LoVo (cell line): ENCODE measurements at regions not wholly inside any gene's neighbourhood (a gene's known extent, or its start where the extent isn't known, plus 50 kb on each side); places are given as distances from the start of the nearest gene placed in this dataset.
"Not testable (repeated sequence)": the region's sequence is repeated elsewhere in the genome, so short reads cannot be mapped to it uniquely, and the experiment has no call there.

ENCODE experiments used
- DNase-seq: peaks from one replicate; pipeline ENCODE4 v3.0.0-alpha.2; 2016; ENCODE audit warnings: low spot score

DNA sequence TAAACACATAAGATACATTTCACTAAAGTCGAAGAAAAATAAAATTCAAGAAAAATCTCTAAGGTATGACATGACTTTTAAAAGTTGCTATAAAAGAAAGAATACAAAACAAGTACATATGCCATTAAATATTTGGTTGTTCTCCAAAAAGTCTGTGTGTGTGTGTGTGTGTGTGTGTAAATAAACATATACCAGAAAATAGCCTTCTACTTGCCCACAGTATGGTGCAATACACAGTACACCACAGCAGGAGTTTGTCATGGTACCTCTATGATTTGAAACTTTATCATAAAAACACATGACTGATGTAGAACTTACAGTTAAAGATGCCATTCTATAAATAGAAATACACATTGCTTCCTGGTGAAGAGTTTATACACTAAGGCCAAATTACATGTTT lies 692.7 kb upstream of the MGAT4C start:
- no peak for DNase-seq

DNA sequence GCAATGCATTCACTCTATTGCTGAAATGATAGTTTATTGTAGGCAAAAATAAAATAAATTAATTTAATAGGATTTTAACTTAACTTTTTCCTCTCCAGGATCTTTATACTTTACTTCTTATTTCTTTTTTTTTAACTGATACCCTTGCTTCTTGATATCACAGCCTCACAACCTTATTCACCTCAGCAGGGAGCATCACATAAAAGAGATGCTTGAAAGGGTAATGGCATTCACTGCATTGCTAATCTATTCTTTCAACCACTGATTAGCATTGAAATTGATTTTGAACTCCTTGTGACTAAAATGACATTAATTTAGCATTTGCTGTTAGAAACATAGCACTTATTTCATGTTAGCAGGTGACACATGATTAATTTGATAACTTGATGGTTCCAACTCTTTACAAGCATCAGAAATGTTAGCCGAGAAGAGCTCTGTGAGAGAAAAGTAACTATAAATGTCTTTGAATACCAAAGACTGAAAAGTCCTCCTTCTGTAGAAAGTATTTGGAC lies 689.5 kb upstream of the MGAT4C start:
- DNase-seq = no peak

DNA sequence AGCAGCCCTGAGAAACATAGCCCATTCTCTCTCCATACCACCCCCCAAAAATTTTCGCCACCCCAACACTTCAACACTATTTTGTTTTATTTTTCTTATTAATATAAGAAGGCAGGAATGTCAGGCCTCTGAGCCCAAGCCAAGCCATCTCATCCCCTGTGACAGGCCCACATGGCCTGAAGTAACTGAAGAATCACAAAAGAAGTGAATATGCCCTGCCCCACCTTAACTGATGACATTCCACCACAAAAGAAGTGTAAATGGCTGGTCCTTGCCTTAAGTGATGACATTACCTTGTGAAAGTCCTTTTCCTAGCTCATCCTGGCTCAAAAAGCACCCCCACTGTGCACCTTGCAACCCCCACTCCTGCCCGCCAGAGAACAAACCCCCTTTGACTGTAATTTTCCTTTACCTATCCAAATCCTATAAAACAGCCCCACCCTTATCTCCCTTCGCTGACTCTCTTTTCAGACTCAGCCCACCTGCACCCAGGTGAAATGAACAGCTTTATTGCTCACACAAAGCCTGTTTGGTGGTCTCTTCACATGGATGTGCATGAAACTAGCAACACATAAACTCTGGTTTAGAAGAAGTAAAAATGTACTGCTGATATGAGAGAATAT lies 688.1 kb upstream of the MGAT4C start:
- not testable (repeated sequence) for DNase-seq

DNA sequence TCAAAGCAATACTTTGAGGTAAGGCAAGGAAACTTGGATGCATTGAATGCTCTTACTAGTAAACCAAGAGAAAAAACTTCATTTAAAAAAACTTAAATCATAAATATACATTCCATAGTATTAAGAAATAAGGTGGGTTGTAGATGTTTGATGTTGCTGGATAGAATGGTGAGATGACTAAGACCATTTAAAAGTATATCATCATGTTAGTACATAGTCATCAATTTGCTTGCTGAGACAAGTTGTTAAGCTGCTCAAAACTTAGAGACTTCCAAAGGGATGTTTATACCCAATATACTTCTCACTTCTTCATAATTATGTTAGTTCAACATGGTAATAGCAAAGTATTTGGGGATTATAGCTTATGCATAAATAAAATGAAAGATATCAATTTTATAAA lies 675.5 kb upstream of the MGAT4C start:
- DNase-seq = no peak

DNA sequence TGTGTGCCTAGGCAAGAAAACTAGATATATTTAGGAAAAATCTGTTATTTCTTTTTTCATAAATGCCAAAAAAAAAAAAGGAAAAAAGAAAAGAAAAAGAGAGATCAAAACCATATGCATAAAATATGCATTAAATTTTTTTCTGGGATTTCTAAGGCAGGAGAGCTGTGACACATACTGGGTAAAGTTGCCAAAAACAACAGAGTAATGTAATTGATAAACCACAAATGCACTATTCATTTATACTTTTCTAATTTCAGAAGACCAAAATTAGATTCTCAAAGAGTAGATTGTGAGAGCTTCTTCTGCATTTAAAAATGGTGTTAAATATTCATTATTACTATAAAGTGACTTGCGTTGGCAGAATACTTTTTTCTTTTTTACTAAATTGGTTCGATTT lies 673.8 kb upstream of the MGAT4C start:
- DNase-seq = no peak

DNA sequence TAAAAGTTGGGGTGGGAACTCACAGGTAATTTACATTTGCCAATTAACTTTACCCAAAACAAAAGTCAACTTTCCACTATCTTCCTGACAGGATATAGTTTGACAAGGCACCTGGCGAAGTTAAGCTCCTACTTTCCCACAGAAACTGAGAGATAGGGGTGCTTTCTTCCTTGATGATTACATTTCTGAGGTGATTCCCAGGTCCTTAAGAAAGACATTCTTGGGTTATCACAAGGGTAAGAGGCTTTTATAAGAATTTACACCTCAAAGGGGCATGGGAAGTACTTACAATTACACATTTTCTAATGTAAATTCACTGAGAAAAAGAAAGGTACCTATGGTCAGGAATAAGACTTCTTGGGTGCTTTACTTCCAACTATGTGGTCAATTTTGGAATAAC lies 660.9 kb upstream of the MGAT4C start:
- DNase-seq = no peak

DNA sequence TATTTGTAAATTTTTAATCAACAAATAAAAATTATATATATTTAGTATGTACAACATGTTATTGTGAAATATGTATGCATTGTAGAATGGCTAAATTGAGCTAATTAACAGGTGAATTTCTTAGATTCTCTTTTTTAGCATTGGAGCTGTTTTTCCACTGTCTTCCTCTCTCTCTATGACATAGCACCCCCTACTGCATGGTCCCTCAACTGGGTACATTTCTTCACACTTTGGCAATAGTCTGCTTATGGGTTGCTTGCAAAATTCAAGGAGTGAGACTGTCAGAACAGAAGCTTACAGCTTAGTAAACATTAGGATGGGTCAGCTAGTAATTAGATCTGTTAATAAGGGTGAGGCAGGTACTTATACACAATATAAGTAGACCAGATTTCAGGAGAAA lies 658.5 kb upstream of the MGAT4C start:
- DNase-seq = no peak

DNA sequence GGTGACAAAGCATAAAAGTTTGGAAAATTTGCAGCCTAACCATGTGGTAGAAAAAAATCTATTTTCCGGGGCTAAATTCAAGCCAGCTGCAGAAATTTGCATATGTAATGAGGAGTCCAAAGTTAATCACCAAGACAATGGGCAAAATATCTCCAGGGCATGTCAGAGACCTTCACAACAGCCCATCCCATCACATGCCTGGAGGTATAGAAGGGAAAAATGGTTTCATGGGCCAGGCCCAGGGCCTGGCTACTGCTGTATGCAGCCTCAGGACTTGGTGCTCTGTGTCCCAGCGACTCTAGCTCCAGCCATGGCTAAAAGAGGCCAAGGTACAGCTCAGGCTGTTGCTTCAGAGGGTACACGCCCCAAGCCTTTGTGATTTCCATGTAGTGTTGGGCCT lies 655.8 kb upstream of the MGAT4C start:
- no peak for DNase-seq

DNA sequence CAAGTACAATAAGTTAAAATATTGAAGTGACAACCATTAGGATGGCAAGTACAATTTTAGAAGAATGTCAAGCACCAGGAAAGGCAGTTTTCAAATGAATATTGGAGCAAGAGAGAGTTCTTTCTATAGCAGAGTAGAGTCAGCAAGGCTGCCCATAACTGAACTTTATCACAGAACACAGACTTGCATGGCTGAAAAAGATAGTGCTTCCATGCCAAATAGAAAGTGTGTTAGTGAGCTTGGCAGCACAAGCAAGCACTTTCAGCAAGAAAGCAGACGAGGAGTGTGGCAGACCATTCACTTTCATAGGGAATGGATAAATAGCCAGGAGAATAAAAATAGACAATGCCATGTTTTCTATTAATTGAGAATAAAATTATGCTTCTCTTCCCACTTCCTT lies 647.0 kb upstream of the MGAT4C start:
- DNase-seq = no peak

DNA sequence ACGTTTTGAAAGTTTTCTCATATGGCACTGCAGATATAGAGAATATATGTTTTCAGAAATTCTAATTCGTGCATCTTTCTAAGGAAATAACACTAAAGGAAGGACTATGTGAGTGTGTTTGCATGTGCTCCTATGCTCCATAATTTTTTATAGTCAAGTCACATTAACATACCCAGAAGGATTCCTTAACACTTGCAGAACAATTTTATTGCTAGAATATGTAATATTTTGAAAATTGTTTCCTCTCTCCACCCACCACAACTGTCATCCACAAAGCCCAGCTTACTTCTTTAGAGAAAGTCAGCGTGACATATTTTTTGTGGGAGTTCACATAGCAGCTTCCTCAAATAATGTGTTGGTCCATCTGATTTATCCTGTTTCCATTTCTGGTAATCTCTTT lies 604.6 kb upstream of the MGAT4C start:
- DNase-seq = no peak

DNA sequence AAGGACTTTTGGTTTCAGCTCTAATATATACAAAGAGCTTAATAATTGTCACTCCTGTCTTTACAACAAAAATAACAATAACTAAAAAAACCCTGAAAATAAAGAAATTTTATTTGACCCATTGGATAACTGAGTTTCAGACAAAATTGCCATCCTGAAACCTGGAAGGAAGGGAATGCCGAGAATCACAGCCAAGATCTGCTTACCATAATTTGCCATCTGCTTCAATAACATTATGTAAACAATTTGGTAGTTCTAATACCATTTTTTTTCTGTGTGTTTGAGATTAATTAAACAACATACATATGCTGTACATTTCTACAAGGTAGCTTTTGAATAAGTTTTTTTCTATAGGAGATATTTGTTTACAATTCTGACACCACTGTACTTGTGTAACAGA lies 596.3 kb upstream of the MGAT4C start:
- no peak for DNase-seq

DNA sequence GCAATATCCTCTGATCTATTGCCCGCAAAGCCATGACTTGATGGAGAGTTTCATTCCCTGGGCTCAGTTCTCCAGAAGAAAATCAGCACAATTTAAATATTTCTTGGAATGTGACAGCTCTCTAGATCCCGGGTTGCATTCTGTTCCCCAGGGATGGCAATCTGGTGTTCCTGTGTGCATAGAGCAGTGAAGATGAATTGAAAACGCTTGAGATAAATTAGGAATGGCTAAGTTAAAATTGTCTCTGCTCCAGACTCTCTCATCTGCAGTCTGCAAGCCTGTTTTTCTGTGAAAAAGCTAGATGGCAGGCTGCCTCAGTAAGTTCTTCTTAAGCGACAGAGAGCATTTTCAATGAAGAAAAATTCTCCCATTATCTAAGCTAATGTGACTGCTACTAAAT lies 582.5 kb upstream of the MGAT4C start:
- no peak for DNase-seq

DNA sequence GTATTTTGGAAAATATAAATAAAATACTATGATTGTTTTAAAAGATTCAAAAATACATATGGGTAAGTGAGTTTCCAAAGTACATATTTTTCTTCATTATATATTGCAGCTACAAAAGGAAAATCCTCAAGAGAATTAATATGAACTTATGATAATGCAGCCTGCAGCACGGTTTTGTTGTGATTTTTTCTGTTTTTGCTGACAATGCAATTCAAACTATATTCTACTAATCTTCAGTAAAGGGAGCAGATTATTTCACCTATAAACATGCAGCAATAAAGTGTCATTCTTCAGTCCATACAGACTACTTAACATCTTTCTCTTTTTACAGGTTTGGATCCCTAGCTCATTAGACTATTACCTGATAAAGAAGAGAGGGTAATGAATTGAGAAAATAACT lies 582.1 kb upstream of the MGAT4C start:
- no peak for DNase-seq

DNA sequence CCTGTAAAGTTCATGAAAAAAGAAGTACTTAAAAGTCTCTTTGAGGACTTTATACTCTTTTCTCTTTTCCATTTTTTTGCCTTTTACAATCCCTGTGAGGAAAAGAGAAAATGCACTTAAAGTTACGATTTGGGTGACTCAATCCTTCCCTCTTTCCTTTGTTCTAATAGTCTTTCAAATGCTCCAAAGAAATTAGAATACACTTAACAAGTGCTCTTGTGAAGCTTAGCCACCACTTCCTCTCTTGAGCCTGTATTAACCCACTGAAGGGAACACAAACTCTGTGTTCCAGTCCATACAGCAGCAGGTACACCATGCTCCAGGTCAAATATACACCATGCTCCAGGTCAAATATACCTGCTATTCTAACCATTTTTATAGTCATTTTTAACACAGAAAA lies 581.1 kb upstream of the MGAT4C start:
- DNase-seq = no peak

DNA sequence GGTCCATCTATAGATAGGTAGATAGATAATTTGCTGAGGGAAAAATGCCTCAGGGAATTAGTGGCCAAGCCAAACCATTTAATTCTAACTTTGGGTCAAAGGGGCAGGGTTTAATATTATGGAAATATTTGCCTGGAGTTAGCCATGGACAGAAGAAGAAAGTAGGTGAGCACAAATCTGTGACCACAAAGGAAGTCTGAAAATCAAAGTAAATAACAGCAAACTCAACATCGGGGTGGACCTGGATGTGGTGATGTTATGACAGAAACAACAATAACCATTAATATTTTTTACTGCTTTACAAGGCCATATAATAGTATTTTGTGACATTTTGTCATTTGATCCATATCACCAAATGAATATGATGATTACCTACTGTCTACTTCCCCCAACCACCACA lies 578.0 kb upstream of the MGAT4C start:
- no peak for DNase-seq

DNA sequence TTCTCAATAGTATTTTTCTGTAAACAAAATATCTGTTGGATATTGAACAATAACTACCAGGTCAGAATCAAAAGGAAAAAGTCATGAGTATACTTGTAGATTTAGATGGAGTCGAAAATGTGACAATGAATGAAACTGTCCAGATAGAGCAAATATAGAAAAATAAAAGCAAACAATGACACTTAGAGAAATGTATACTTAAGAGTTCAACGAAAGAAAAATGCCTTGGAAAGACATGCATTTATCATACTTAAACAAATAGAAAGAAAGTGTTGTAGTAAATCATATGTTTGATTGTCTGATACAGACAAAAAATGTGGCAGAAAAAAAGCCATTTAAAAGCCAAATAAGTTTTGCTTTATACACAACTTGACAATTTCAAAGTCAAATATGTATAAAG lies 571.2 kb upstream of the MGAT4C start:
- no peak for DNase-seq

DNA sequence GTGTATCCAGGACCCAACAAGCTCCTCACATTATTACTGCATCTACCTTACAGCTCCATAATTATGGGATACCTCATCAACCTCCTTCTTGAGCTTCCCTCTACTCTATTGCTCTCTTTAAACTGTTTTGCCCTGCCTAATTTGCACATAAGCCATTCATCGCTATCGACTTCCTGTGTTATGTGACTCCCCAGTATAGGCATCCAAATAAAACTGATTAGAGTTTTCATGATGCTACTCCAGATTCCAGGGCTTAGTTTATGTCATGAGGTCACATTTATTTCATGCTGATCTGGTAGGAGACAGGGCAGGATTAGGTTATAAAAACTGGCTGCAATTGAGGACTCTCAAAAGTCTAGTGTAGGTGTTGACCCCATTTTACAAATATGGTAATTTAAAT lies 569.9 kb upstream of the MGAT4C start:
- DNase-seq = peak; percentile 16

DNA sequence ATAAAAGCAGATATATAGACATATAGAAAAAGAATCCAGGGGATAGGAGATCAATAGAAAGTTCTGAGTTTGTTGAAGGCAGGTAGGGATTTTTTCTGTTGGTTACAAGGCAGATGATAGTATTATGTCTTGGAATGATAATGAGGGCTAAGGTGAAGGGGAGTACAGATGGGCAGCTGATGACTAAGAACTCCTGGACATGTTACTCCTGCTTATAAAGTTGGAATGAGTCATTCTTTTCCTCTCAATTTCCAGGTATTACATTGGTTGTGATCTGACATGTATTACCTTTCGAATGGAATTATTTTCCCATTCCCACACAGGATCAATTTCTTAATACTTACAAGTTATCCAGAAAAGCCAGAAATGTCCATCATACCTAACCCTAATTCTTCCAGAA lies 545.2 kb upstream of the MGAT4C start:
- DNase-seq = peak; percentile 52

DNA sequence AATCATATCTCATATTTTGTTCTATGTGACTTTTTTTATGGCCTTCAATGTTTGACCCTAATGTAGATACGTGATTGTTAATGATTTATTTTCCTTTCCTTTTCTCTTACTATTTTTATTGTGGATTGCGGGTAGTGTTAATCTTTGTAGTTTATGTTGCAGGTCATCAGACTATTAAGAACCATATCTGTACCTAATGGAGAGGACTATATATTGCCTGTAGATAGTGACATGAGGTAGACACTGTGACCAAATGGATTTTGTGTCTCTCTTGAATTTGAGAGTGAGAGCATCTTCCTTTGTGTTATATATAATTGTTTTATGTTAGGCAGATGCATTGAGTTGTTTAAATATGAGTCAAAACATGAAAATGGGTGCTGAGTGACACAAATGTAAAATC lies 543.4 kb upstream of the MGAT4C start:
- no peak for DNase-seq

DNA sequence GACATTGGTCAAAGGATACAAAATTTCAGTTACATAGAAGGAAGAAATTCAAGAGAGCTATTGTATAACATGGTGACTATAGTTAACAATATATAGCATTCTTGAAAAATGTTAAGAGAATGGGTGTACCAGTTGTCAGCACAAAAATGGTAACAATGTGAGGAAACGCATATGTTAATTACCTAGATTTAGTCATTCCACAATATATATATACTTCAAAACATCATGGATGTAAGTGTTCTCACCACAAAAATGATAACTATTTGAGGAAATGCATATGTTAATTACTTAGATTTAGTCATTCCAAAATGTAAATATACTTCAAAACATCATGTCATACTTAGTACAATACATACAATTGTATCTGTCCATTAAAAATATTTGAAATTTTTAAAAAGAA lies 540.4 kb upstream of the MGAT4C start:
- no peak for DNase-seq

DNA sequence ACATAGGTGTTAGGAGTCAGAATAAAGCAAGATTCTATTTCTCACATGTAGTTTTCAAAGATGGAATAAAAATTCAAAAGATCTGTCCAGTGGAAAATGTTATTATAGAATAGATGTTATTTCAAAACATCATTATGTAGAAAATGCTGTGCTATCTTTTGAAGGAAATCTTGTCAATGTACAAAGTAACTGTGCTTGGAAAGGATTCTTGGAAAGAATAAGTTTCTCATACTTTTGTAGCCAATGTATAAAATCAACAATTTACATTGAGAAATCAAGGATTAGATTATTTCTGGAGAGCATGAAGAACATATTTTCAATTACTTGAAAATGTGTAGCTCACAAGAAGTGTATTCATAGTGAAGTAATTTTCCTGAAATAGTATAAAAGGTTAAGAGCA lies 532.5 kb upstream of the MGAT4C start:
- no peak for DNase-seq

DNA sequence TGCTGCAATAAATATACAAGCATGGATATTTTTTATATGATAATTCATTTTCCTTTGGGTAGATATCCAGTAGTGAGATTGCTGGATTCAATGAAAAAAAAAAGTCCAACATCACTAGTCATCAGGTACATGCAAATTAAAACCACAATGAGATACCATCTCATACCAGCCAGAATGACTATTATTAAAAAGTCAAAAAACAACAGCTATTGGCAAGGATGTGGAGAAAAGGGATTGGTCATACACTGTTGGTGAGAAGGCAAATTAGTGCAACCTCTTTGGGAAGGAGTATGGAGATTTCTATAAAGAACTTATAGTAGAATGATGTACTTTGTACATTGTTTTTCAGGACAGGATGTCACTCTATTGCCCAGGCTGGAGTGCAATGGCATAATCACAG lies 531.2 kb upstream of the MGAT4C start:
- DNase-seq = no peak

DNA sequence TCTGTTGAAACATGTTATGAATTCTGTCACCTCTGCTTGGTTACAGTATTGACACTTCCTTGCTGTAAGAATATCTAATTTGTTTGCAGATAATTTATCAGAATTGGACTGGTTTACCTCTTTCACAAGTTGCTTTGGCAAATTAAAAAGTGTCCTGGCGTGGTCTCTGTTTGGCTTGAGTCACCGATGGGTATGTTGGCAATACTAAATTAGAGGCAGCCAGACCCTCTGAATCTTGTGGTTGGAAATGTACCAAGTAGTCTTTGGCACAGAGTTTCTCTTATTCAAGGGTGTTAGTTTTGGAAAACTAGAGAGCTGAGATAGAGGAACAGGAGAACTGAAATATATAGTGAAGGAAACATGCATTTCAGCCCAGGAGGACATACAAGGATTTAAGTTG lies 521.1 kb upstream of the MGAT4C start:
- DNase-seq = no peak

DNA sequence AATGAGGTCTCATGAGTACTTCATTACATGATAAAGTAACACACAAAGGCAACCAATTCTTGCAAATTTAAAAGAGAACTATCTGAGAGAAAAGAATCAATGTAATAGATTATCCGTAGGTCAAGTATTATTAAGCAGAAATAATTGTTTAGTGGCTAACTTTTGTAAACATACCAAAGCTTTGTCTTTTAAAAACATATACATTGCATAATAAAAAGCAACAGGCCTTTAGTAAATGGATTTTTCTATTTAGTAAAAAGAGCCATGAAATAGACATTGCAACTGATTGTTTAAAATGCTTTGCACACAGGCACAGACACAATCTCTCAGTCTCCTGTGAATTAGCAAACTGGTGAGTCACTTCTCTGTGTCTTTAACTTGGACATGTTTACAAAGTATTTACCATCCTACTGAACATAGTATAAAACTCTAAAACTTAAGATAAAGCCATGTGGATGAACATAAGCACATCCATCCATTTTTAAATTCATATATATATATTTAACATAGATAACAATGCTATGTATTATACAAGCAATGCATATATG lies 518.7 kb upstream of the MGAT4C start:
- no peak for DNase-seq

DNA sequence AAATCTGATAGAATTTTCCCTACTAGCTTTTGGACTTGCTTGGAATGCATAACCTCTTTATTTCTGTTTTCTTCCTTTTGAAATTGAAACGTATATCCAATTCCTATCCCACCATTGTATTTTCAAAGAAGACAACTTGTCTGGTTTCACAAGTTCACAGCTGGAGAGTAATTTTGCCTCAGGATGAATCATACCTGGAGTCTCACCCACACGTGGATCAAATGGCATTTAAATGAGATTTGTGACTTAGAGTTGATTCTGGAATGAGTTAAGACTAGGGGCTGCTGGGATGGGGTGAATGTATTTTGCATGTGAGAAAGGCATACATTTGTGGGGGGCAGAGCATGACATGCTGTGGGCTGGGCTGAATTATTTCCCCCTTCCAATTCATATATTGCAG lies 516.5 kb upstream of the MGAT4C start:
- no peak for DNase-seq
